Astrocyte of the hippocampus (primary cell): ENCODE measurements at regions not wholly inside any gene's neighbourhood (a gene's known extent, or its start where the extent isn't known, plus 50 kb on each side); places are given as distances from the start of the nearest gene placed in this dataset.

Source experiments
- DNase-seq: peaks from one replicate; pipeline ENCODE4 v3.0.0; 2011; ENCODE audit warnings: low read depth, low spot score

DNA sequence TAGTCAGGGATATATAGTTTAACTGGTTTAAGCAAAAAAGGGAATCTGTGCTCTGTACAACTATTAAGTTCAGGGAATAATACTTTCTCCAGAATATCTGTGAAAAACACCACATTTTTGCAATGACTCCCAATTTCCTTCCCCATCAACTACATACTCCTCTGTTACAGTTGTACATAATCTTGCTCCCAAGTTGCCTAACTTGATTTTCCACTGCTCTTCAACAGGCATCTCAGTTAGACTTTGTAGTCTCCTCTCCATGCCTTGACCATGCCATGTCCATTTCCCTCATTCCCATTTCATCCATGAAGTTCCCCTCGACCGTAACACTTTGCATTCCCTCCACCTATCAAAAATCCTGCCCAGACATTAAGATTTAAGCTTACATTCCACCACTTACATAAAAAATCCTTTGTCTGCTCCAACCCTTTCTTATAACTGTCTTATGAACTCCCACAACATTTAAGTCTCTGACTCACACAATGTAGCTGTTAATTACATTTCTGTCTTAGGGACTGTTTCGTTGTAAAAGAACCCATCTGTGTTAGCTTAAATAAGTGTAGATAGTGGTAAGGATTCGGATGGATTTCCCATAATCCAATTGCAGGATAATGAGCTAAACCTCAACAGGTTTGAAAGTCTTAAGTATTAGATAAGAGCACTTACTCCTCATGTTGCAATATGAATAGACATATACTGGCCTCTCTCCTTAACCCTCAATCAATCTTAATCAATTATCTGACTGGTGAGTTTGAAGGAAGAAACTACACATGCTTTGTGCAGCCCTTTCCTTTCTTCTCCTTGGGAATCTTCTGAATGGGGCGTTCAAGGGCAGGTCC, 156.5 kb downstream of the PAWR start:
- no peak for DNase-seq

- peak; percentile 73 for DNase-seq
Measured at GRCh38 chr12:79532907-79533288, 157.9 kb downstream of the PAWR start.

GRCh38 chr12:79531518-79531917, 159.2 kb downstream of the PAWR start:
- no peak for DNase-seq

DNA sequence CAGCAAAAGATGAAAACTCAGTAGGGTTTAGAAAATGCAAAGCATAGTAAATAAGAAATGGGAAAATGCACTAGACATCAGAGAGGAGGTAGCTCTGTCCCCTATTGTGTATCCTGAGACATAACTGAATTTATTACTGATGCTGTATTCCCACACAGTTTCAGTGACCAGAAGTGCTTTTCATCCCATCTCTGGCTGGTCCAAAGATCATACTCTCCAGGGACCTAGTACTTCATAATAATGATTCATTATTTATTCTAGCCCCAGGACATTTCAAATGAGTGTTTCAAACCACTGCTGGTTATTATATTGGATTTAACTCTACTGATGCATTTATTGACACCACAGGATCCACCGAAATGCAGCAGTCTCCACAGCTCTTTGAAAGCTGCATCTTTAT, 163.3 kb downstream of the PAWR start:
- no peak for DNase-seq

DNA sequence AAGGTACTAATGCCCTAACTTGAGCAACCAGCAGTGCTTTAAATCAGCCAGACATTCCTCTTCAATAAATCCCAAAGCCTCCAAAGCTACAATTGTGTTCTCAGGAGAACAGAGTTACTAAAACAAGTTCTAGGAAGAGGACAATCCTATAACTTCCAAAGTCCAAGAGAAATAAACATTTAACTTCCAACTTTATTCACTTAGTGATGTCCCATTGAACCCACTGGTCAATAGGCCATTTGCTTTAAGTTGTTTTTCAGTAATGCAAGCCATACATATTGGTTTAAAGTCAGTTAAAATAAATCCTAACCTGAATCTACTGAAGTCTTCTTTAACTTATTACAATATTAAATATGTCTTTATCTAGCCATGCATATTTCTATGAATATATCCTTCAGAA, 165.4 kb downstream of the PAWR start:
- DNase-seq, result no peak

- DNase-seq, result no peak
Measured at GRCh38 chr12:79524507-79525148, 166.1 kb downstream of the PAWR start.

GRCh38 chr12:79522989-79523386, 167.8 kb downstream of the PAWR start:
- DNase-seq, result no peak

DNA sequence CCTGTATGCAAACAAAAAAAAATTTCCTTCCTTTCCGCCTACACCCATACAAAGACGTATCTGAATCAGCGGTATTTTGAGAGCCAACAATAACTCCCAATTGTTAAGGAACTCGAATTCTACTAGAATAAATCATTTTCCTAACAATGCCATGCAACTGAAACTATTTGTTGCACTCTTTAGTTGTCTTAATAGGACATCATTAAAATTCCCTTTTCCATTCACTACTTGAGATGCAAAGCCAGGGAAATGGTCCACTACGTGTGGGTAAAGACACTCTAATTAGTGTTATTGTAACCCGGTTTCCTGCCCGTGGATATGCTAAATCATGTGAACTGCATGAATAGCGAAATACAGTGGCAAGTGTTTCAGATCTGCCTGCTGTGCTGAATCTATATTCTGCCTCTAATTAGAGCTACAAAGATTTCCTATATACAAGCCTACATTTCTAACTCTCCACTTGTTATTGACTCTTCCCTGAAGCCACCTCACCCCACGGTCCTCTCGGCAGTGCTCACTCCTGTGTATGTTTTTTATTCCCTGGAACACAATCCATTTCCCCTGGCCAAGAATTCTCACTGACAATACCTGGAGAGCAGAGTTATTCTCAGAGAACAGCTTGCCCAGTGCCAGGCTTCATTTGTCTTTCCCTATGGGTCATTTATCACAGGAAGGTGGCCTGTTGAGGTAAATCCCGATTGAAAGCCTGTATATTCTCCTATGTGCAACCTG, 168.3 kb downstream of the PAWR start:
- peak; percentile 84 for DNase-seq

GRCh38 chr12:79521576-79521975, 169.2 kb downstream of the PAWR start:
- DNase-seq, result peak; percentile 67

GRCh38 chr12:79517363-79517762, 173.4 kb downstream of the PAWR start:
- no peak for DNase-seq

- DNase-seq, result peak; percentile 39
Measured at GRCh38 chr12:79515530-79515935, 175.2 kb downstream of the PAWR start.

DNA sequence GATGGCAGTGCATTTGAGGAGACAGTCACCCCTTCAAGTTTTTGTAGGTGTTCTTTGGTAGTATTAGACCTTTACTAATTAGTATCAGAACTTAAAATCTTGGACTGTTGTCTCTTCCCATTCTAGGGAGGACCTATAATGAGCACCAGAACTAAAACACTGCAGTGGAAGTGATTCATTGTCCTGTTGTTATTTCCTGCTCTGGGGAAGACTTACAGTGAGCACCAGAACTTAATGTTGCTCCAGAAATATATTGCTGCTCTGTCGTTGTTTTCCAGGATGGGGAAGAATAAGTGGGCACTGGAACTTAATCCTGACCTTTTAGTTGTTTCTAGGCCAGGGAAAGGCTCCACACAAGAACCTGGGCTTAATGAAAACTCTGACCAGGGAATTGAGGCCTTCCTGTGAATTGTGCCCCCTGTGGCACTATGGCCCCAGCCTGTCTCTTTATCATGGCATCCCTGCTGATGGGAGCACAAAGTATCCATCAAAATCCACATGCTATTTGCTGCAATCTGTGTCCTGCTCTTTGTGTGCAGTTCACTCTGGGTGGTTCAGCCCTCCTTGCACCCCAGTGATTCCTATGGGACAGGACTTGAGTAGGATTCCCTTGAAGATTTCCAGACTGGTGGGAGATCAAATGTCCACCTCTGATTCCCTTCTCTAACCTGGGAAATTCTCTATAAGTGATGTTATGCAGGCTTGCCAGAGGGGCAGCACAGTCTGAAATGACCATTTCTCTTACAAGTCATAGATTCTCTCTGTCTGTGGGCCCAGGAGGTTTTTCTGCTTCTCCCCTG, 175.8 kb downstream of the PAWR start:
- no peak for DNase-seq

DNA sequence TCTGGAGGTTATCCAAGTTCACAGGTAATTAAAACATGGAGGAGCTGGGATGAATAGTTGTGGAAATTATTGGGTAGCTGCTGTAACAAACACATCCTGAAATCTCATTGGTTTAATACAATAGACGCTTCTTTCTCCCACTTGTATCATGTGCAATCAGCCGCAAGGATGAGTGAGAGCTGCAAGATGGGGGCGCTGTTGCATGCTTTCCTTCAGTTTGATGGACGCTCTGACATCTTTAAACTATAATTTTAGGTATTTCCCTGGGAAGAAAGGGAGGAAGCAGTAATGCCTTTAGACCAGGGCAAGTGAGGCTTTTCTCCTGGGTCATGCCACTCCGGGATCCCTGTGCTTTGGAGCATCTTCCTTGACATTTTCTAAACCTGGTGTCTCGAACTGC, 178.7 kb downstream of the PAWR start:
- no peak for DNase-seq

- DNase-seq, result no peak
Measured at GRCh38 chr12:79508622-79509021, 182.1 kb downstream of the PAWR start.
